IMR-90 (cell line): ENCODE measurements at regions not wholly inside any gene's neighbourhood (a gene's known extent, or its start where the extent isn't known, plus 50 kb on each side); places are given as distances from the start of the nearest gene placed in this dataset.

Experiments
- ATAC-seq: fragments of 200-7000 bp; cut with Tn5 transposase; 2 replicates; pipeline ENCODE4 v1.9.1; 2020; ENCODE audit warnings: low read depth, mild to moderate bottlenecking, moderate library complexity
- BruUV-seq: library from RNA; stranded (reverse); fragments of 400-500 nt; replicated peaks from 2 replicates; lab custom pipeline; 2021; lab: Mats Ljungman, UMichigan
- CTCF ChIA-PET: fragments of 300-600 bp; formaldehyde crosslinking; extraction: SDS; loops from one replicate; lab custom pipeline; 2021; ENCODE audit warnings: antibody characterized with exemption; lab: Yijun Ruan, JAX
- POLR2A ChIA-PET: fragments of 300-600 bp; sonication (Branson Sonifier 250); formaldehyde crosslinking; loops from one replicate; lab custom pipeline; 2022; ENCODE audit warnings: antibody characterized with exemption; ENCODE audit not compliant: unreplicated experiment; lab: Charles Lee
- DNase-seq: peaks from one replicate; pipeline ENCODE4 v3.0.0; 2013
- H2AFZ ChIP-seq: replicated peaks from 2 replicates; pipeline ENCODE3; 2013; ENCODE audit warnings: low read length, mild to moderate bottlenecking; ENCODE audit not compliant: poor library complexity
- H2AK5ac ChIP-seq: 2 replicates; pipeline ENCODE4 v1.6.1; 2013; ENCODE audit warnings: low read depth, low read length, inconsistent platforms
- H2AK9ac ChIP-seq: replicated peaks from 2 replicates; pipeline ENCODE3; 2013; ENCODE audit warnings: mild to moderate bottlenecking, low read depth, low read length, moderate library complexity; ENCODE audit not compliant: poor library complexity
- H2BK120ac ChIP-seq: 2 replicates; pipeline ENCODE4 v1.6.1; 2013; ENCODE audit warnings: low read depth, low read length, inconsistent platforms
- H2BK15ac ChIP-seq: 3 replicates; pipeline ENCODE4 v1.6.1; 2013; ENCODE audit warnings: low read depth, low read length, inconsistent platforms
- H2BK20ac ChIP-seq: 2 replicates; pipeline ENCODE4 v1.6.1; 2013; ENCODE audit warnings: low read depth, mild to moderate bottlenecking, inconsistent platforms, low read length, moderate library complexity
- H2BK5ac ChIP-seq: 2 replicates; pipeline ENCODE4 v1.6.1; 2013; ENCODE audit warnings: mild to moderate bottlenecking, low read depth, low read length, inconsistent platforms; ENCODE audit not compliant: poor library complexity, severe bottlenecking
- H3K14ac ChIP-seq: replicated peaks from 2 replicates; pipeline ENCODE4 v1.6.1; 2013; ENCODE audit warnings: low read depth, low read length, inconsistent platforms
- H3K18ac ChIP-seq: 2 replicates; pipeline ENCODE4 v1.6.1; 2013; ENCODE audit warnings: low read depth, low read length, control low read depth
- H3K23ac ChIP-seq: 2 replicates; pipeline ENCODE4 v1.6.1; 2013; ENCODE audit warnings: low read depth, low read length, inconsistent platforms
- H3K27ac ChIP-seq: 2 replicates; pipeline ENCODE4 v1.5.1; 2013; ENCODE audit warnings: mild to moderate bottlenecking, control low read depth, low read length; ENCODE audit not compliant: insufficient read depth
- H3K27me3 ChIP-seq: 2 replicates; pipeline ENCODE4 v1.6.1; 2013; ENCODE audit warnings: low read length; ENCODE audit not compliant: control insufficient read depth, insufficient read depth
- H3K36me3 ChIP-seq: 2 replicates; pipeline ENCODE4 v1.6.1; 2013; ENCODE audit warnings: low read length, mixed read lengths; ENCODE audit not compliant: control insufficient read depth, insufficient read depth
- H3K4ac ChIP-seq: 2 replicates; pipeline ENCODE4 v1.6.1; 2013; ENCODE audit warnings: low read depth, low read length, inconsistent platforms
- H3K4me1 ChIP-seq: 2 replicates; pipeline ENCODE4 v1.6.1; 2013; ENCODE audit warnings: low read length, mixed read lengths; ENCODE audit not compliant: control insufficient read depth, insufficient read depth
- H3K4me2 ChIP-seq: 2 replicates; pipeline ENCODE4 v1.6.1; 2013; ENCODE audit warnings: low read depth, mild to moderate bottlenecking, control low read depth, low read length, moderate library complexity
- H3K4me3 ChIP-seq: 2 replicates; pipeline ENCODE4 v1.5.1; 2013; ENCODE audit warnings: low read depth, mild to moderate bottlenecking, control low read depth, low read length, moderate library complexity; ENCODE audit not compliant: insufficient read depth
- H3K56ac ChIP-seq: 2 replicates; pipeline ENCODE4 v1.6.1; 2013; ENCODE audit warnings: low read length, inconsistent platforms; ENCODE audit not compliant: insufficient read depth; ENCODE audit errors: extremely low read depth
- H3K79me1 ChIP-seq, 2 experiments: 2 replicates each; pipeline ENCODE4 v1.6.1; 2013; ENCODE audit warnings: low read length in 2 of 2, inconsistent platforms in 1 of 2, low read depth in 1 of 2
- H3K9ac ChIP-seq: 2 replicates; pipeline ENCODE4 v1.6.1; 2013; ENCODE audit warnings: low read depth, low read length, control low read depth
- H3K9me1 ChIP-seq: 2 replicates; pipeline ENCODE4 v1.6.1; 2013; ENCODE audit warnings: low read length, inconsistent platforms; ENCODE audit not compliant: insufficient read depth
- H3K9me3 ChIP-seq: 2 replicates; pipeline ENCODE4 v1.6.1; 2013; ENCODE audit warnings: low read length; ENCODE audit not compliant: control insufficient read depth, insufficient read depth
- H4K20me1 ChIP-seq: 2 replicates; pipeline ENCODE4 v1.6.1; 2013; ENCODE audit warnings: low read length, inconsistent platforms; ENCODE audit not compliant: insufficient read depth
- H4K5ac ChIP-seq: 2 replicates; pipeline ENCODE4 v1.6.1; 2013; ENCODE audit warnings: mild to moderate bottlenecking, low read depth, low read length, control low read depth
- H4K8ac ChIP-seq, 2 experiments: 2 replicates each; pipeline ENCODE4 v1.6.1; 2013; ENCODE audit warnings: low read depth in 2 of 2, low read length in 2 of 2, control low read depth in 1 of 2, inconsistent platforms in 1 of 2
- H4K91ac ChIP-seq: 2 replicates; pipeline ENCODE4 v1.6.1; 2013; ENCODE audit warnings: low read depth, low read length, inconsistent platforms; ENCODE audit not compliant: insufficient read depth
- CEBPB ChIP-seq: IDR thresholded peaks from 2 replicates; pipeline ENCODE4 v1.6.1; 2012; ENCODE audit warnings: low read depth, low read length, improper control_type of control experiment
- MAZ ChIP-seq: IDR thresholded peaks from 2 replicates; pipeline ENCODE4 v1.6.1; 2012; ENCODE audit warnings: low read depth, mild to moderate bottlenecking, low read length, improper control_type of control experiment, moderate library complexity, borderline replicate concordance
- RFX5 ChIP-seq: IDR thresholded peaks from 2 replicates; pipeline ENCODE4 v1.8.0; 2012; ENCODE audit warnings: low read depth, mild to moderate bottlenecking, low read length, moderate library complexity
- WGBS, 2 experiments: methylation state at CpG; one replicate each; pipeline versions ENCODE4 v1.1.5 to v1.1.7; 2013; ENCODE audit warnings: missing lambda C conversion rate in 2 of 2; ENCODE audit not compliant: insufficient read length in 1 of 2; ENCODE audit errors: extremely low coverage in 2 of 2; 5-methylcytosine and 5-hydroxymethylcytosine counted together
- dilution Hi-C: fragments of 300-500 bp; cut with HindIII; formaldehyde crosslinking; loops from one replicate; pipeline ENCODE4 v1.14.3; 2018; ENCODE audit warnings: low sequenced_read_pairs; ENCODE audit not compliant: unreplicated experiment
- in situ Hi-C: fragments of 300-500 bp; cut with MboI; formaldehyde crosslinking; loops from 3 replicates; pipeline ENCODE4 v1.14.3; 2019; ENCODE audit warnings: low sequenced_read_pairs, inconsistent platforms, mixed read lengths
- intact Hi-C: fragments of 100-400 bp; cut with micrococcal nuclease; formaldehyde crosslinking; loops from 2 replicates; pipeline ENCODE4 v1.10.0; 2022
- TF ChIP-seq, protein P1 (sequence below): fragments of 150-350 bp; IDR thresholded peaks from 2 replicates; pipeline ENCODE4 v1.6.1; 2016; ENCODE audit warnings: low read depth, mild to moderate bottlenecking, low read length, moderate library complexity, borderline replicate concordance

DNA sequence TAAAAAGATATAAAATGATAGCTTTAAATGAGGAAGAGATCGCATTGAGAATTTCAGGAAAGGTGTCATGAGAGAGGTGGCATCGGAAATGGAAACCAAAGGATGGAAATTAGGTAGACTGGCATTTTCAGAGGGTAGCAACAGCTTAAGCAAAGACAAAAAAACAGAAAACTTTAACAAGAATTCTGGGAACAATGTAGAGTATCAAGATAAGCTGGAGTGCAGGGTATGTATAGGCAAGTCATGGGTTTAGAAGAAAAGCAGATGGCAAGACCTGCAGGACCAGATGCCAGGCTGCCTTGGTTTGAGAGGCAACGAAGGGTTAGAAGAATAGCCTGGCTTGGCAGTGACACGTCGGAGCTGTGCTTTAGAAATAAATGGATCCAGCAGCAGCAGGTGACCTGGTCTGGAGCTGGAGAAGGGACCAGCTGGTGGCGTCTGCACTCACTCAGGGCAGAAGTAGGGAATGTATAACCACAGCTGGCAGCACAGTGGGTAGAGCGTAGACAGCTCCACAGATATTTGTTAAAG, 149.4 kb upstream of the TIAM1 start:
- no peak overlapping the region for H2BK20ac ChIP-seq
- 50% methylated on average over 3 of the region's 7 CpGs; no CpG with 5 or more reads in 1 of the 2 experiments for WGBS, 2 experiments
- H2BK15ac ChIP-seq: no peak overlapping the region
- ChIA-PET CTCF (interaction anchor here (0.7 kb wide), 2 partner anchors 15 to 140 kb away, joined by 3 to 6 read pairs; no protein-coding TSS in a partner anchor), POLR2A (no interaction called here)
- H3K4ac ChIP-seq: no peak overlapping the region
- no peaks in the 10 kb centered on the region for H3K36me3 ChIP-seq
- intact Hi-C loops (no loop called here), dilution Hi-C loops (no loop called here), in situ Hi-C loops (no loop called here)
- peaks cover 3% of the 10 kb centered on the region; the same call in 1 of the 2 replicates for H3K9me3 ChIP-seq
- no peak overlapping the region for H2BK120ac ChIP-seq
- DNase-seq (no peak), ATAC-seq (no peak)
- H2AK5ac ChIP-seq: no peak overlapping the region
- H3K18ac ChIP-seq: no peak overlapping the region
- no peak overlapping the region for H4K8ac ChIP-seq
- no peaks in the 10 kb centered on the region for H4K20me1 ChIP-seq
- no peak overlapping the region for H3K4me3 ChIP-seq
- H3K9me1 ChIP-seq: no peaks in the 10 kb centered on the region
- no peak overlapping the region for H2AK9ac ChIP-seq
- no peak overlapping the region for H3K14ac ChIP-seq
- no peaks in the 10 kb centered on the region for H3K4me1 ChIP-seq
- no peak overlapping the region for H3K9ac ChIP-seq
- H3K27ac ChIP-seq: no peak overlapping the region
- H3K4me2 ChIP-seq: no peak overlapping the region
- TF ChIP-seq RFX5 (no peak), CEBPB (no peak), MAZ (no peak)
- TF ChIP-seq, protein P1, sequence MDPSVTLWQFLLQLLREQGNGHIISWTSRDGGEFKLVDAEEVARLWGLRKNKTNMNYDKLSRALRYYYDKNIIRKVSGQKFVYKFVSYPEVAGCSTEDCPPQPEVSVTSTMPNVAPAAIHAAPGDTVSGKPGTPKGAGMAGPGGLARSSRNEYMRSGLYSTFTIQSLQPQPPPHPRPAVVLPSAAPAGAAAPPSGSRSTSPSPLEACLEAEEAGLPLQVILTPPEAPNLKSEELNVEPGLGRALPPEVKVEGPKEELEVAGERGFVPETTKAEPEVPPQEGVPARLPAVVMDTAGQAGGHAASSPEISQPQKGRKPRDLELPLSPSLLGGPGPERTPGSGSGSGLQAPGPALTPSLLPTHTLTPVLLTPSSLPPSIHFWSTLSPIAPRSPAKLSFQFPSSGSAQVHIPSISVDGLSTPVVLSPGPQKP: no peak
- no peak overlapping the region for H3K56ac ChIP-seq
- no peak overlapping the region for H4K5ac ChIP-seq
- H3K79me1 ChIP-seq: no peaks in the 10 kb centered on the region
- no peak overlapping the region for H2AFZ ChIP-seq
- H3K27me3 ChIP-seq: no peaks in the 10 kb centered on the region
- BruUV-seq: no TSS peak
- H3K23ac ChIP-seq: no peak overlapping the region
- H4K91ac ChIP-seq: no peak overlapping the region
- no peak overlapping the region for H2BK5ac ChIP-seq
